ENCODE measurements at regions not wholly inside any gene's neighbourhood (a gene's known extent, or its start where the extent isn't known, plus 50 kb on each side); places are given as distances from the start of the nearest gene placed in this dataset.
"Not testable (repeated sequence)": the region's sequence is repeated elsewhere in the genome, so short reads cannot be mapped to it uniquely, and the experiment has no call there.

GRCh38 chr9:102941868-102942267 lies 53.3 kb upstream of the CYLC2 start:
- no peak for TF ChIP-seq CTCF (IDR thresholded peaks at IDR 0.05; ENCODE audit: insufficient read depth, low read length, poor library complexity, severe bottlenecking)
- DNase-seq (ENCODE audit: low read depth) = no peak
- no peaks in the 10 kb centered on the region for H3K27me3 ChIP-seq (ENCODE audit: control insufficient read depth, insufficient read depth, low read length)
- H3K4me3 ChIP-seq (ENCODE audit: low read depth, low read length) = no peak overlapping the region
- no peaks in the 10 kb centered on the region for H3K36me3 ChIP-seq (ENCODE audit: control insufficient read depth, insufficient read depth, low read length)

GRCh38 chr9:102922526-102922925 lies 72.6 kb upstream of the CYLC2 start:
- TF ChIP-seq CTCF (IDR thresholded peaks at IDR 0.05; ENCODE audit: insufficient read depth, low read length, poor library complexity, severe bottlenecking) = no peak
- no peaks in the 10 kb centered on the region for H3K36me3 ChIP-seq (ENCODE audit: control insufficient read depth, insufficient read depth, low read length)
- DNase-seq (ENCODE audit: low read depth) = no peak
- H3K27me3 ChIP-seq (ENCODE audit: control insufficient read depth, insufficient read depth, low read length) = no peaks in the 10 kb centered on the region
- H3K4me3 ChIP-seq (ENCODE audit: low read depth, low read length) = no peak overlapping the region

GRCh38 chr9:102911185-102911584 lies 83.9 kb upstream of the CYLC2 start:
- TF ChIP-seq CTCF (IDR thresholded peaks at IDR 0.05; ENCODE audit: insufficient read depth, low read length, poor library complexity, severe bottlenecking) = no peak
- Histone ChIP-seq H3K36me3 (ENCODE audit: control insufficient read depth, insufficient read depth, low read length) (no peaks in the 10 kb centered on the region), H3K27me3 (ENCODE audit: control insufficient read depth, insufficient read depth, low read length) (no peaks in the 10 kb centered on the region), H3K4me3 (ENCODE audit: low read depth, low read length) (no peak overlapping the region)
- no peak for DNase-seq (ENCODE audit: low read depth)

GRCh38 chr9:102905795-102906194 lies 89.3 kb upstream of the CYLC2 start:
- not testable (repeated sequence) for DNase-seq (ENCODE audit: low read depth); H3K36me3 ChIP-seq (ENCODE audit: control insufficient read depth, insufficient read depth, low read length); H3K27me3 ChIP-seq (ENCODE audit: control insufficient read depth, insufficient read depth, low read length); H3K4me3 ChIP-seq (ENCODE audit: low read depth, low read length)

- TF ChIP-seq CTCF (IDR thresholded peaks at IDR 0.05; ENCODE audit: insufficient read depth, low read length, poor library complexity, severe bottlenecking) = no peak
- no peaks in the 10 kb centered on the region for H3K27me3 ChIP-seq (ENCODE audit: control insufficient read depth, insufficient read depth, low read length)
- no peak overlapping the region for H3K4me3 ChIP-seq (ENCODE audit: low read depth, low read length)
- no peak for DNase-seq (ENCODE audit: low read depth)
- H3K36me3 ChIP-seq (ENCODE audit: control insufficient read depth, insufficient read depth, low read length) = no peaks in the 10 kb centered on the region
Observed at GRCh38 chr9:102892025-102892424, 103.1 kb upstream of the CYLC2 start.

- not testable (repeated sequence) for H3K36me3 ChIP-seq (ENCODE audit: control insufficient read depth, insufficient read depth, low read length); H3K27me3 ChIP-seq (ENCODE audit: control insufficient read depth, insufficient read depth, low read length); H3K4me3 ChIP-seq (ENCODE audit: low read depth, low read length); DNase-seq (ENCODE audit: low read depth)
Observed at GRCh38 chr9:102888747-102889146, 106.4 kb upstream of the CYLC2 start.

- no peak for TF ChIP-seq CTCF (IDR thresholded peaks at IDR 0.05; ENCODE audit: insufficient read depth, low read length, poor library complexity, severe bottlenecking)
- Histone ChIP-seq H3K36me3 (ENCODE audit: control insufficient read depth, insufficient read depth, low read length) (no peaks in the 10 kb centered on the region), H3K4me3 (ENCODE audit: low read depth, low read length) (no peak overlapping the region), H3K27me3 (ENCODE audit: control insufficient read depth, insufficient read depth, low read length) (no peaks in the 10 kb centered on the region)
- no peak for DNase-seq (ENCODE audit: low read depth)
Observed at GRCh38 chr9:102875687-102876086, 119.4 kb upstream of the CYLC2 start.

Measured in kidney epithelial cell (primary cell).